Liver (tissue), 2 donors: ENCODE measurements at regions not wholly inside any gene's neighbourhood (a gene's known extent, or its start where the extent isn't known, plus 50 kb on each side); places are given as distances from the start of the nearest gene placed in this dataset.

Source experiments
- CTCF ChIP-seq: fragments of 150-350 bp; IDR thresholded peaks from 2 replicates; pipeline ENCODE4 v1.5.1; 2017; ENCODE audit warnings: improper control_type of control experiment, low read depth, low read length; ENCODE audit not compliant: missing input control
- MAX ChIP-seq: IDR thresholded peaks from 2 replicates; pipeline ENCODE4 v1.6.1; 2016; ENCODE audit warnings: antibody characterized with exemption
- donor health status: healthy.

- TF ChIP-seq CTCF: no peak
- no peak for TF ChIP-seq MAX
These were observed 144.0 kb upstream of the OBI1 start for GRCh38 chr13:78802912-78803311.
